Mesothelial cell of epicardium (in vitro differentiated cells): ENCODE measurements at regions not wholly inside any gene's neighbourhood (a gene's known extent, or its start where the extent isn't known, plus 50 kb on each side); places are given as distances from the start of the nearest gene placed in this dataset.

Experiments used
- DNase-seq, 2 experiments: peaks; one replicate each; pipeline ENCODE4 v3.0.0; 2021; ENCODE audit warnings: low spot score in 2 of 2; ENCODE audit not compliant: unreplicated experiment in 2 of 2
- H3K27ac Mint-ChIP-seq: 2 replicates; pipeline ENCODE4 v1.8.0; 2021; ENCODE audit warnings: mixed read lengths
- H3K27me3 Mint-ChIP-seq: 2 replicates; pipeline ENCODE4 v1.8.0; 2021; ENCODE audit warnings: low read depth, mixed read lengths
- H3K36me3 Mint-ChIP-seq: 2 replicates; pipeline ENCODE4 v1.8.0; 2021; ENCODE audit warnings: mixed read lengths
- H3K4me1 Mint-ChIP-seq: 2 replicates; pipeline ENCODE4 v1.8.0; 2021; ENCODE audit warnings: mixed read lengths
- H3K4me3 Mint-ChIP-seq: 2 replicates; pipeline ENCODE4 v1.8.0; 2021; ENCODE audit warnings: mild to moderate bottlenecking, moderate library complexity, mixed read lengths
- H3K9me3 Mint-ChIP-seq: 2 replicates; pipeline ENCODE4 v1.8.0; 2021; ENCODE audit warnings: mixed read lengths
- TF ChIP-seq, protein P1 (sequence below): fragments of 200-600 bp; sonication (generic); IDR thresholded peaks from one replicate; pipeline ENCODE4 v1.5.0; 2021; ENCODE audit warnings: antibody characterized with exemption; ENCODE audit not compliant: unreplicated experiment

DNA sequence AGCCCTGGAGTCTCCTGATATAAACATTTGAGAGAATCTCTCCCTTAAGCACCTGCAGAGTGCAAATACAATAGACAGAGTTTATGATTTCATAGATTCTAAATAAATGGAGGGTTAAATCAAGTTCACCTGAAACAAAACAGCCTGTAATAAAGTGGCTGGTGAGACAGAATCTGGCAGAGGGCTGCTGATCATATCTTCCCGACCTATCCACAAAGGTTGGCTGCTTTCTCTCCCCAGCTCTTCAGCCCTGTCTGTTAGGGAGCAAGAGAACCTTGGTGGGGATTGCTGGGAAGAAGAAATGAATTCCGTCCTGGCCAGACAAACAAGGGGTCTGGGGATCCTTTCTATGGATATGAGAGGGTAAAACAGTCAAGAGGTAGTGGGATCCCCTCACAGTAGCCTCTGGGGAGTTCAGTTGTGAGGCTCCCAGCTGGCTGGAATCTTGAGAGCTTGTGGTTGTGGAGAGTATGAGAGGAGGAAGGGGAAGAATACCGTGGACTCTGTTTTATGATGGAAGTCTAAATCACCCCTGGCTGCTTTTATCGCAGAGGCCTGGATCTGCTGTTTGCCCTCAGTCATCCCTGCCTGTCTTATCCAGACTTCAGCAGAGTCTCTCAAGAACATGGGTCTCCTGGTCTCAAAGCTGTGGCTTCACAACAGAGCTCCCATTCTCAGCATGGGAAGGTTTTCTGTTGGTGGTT, 451.3 kb downstream of the NTRK3 start:
- Mint-ChIP-seq H3K27me3 (peaks cover 10% of the 10 kb centered on the region), H3K27ac (peak overlapping the region; percentile 76), H3K9me3 (peaks cover 22% of the 10 kb centered on the region), H3K4me3 (no peak overlapping the region), H3K4me1 (peaks cover 13% of the 10 kb centered on the region), H3K36me3 (no peaks in the 10 kb centered on the region)
- DNase-seq, result no peak
- TF ChIP-seq, protein P1, sequence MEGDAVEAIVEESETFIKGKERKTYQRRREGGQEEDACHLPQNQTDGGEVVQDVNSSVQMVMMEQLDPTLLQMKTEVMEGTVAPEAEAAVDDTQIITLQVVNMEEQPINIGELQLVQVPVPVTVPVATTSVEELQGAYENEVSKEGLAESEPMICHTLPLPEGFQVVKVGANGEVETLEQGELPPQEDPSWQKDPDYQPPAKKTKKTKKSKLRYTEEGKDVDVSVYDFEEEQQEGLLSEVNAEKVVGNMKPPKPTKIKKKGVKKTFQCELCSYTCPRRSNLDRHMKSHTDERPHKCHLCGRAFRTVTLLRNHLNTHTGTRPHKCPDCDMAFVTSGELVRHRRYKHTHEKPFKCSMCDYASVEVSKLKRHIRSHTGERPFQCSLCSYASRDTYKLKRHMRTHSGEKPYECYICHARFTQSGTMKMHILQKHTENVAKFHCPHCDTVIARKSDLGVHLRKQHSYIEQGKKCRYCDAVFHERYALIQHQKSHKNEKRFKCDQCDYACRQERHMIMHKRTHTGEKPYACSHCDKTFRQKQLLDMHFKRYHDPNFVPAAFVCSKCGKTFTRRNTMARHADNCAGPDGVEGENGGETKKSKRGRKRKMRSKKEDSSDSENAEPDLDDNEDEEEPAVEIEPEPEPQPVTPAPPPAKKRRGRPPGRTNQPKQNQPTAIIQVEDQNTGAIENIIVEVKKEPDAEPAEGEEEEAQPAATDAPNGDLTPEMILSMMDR, result no peak

- H3K27me3 Mint-ChIP-seq, result peaks cover 12% of the 10 kb centered on the region
- peaks cover 13% of the 10 kb centered on the region for H3K4me1 Mint-ChIP-seq
- H3K4me3 Mint-ChIP-seq, result no peak overlapping the region
- TF ChIP-seq, protein P1, result no peak
- no peak overlapping the region for H3K27ac Mint-ChIP-seq
- DNase-seq, result no peak
- no peaks in the 10 kb centered on the region for H3K36me3 Mint-ChIP-seq
- H3K9me3 Mint-ChIP-seq, result peaks cover 22% of the 10 kb centered on the region
These were observed 452.1 kb downstream of the NTRK3 start for GRCh38 chr15:87804451-87804850.

DNA sequence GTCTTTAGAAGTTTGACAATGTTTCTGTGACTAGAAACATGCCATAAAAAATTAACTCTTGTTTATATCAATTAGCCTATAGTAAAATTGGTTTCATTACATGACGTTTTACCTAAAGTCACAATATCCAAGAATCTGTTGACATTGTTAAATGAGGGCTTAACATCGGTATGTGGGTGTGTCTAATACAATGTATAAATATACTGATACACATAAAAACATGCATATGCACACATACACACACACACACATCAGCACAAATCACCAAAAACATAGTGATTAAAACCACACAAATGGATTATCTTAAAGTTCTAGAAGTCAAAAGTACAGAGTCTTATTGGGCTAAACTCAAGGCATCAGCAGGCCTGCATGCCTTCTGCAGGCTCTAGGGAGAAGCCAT, 456.7 kb downstream of the NTRK3 start:
- no peak overlapping the region for H3K27ac Mint-ChIP-seq
- peaks cover 3% of the 10 kb centered on the region for H3K4me1 Mint-ChIP-seq
- H3K9me3 Mint-ChIP-seq, result peaks cover 4% of the 10 kb centered on the region
- no peak for DNase-seq
- TF ChIP-seq, protein P1, result no peak
- H3K27me3 Mint-ChIP-seq, result peaks cover 32% of the 10 kb centered on the region
- no peaks in the 10 kb centered on the region for H3K36me3 Mint-ChIP-seq
- no peak overlapping the region for H3K4me3 Mint-ChIP-seq

- DNase-seq, result no peak
- Mint-ChIP-seq H3K4me1 (no peaks in the 10 kb centered on the region), H3K36me3 (no peaks in the 10 kb centered on the region), H3K4me3 (no peak overlapping the region), H3K9me3 (peaks cover 4% of the 10 kb centered on the region), H3K27me3 (peaks cover 35% of the 10 kb centered on the region), H3K27ac (no peak overlapping the region)
- TF ChIP-seq, protein P1, result no peak
These were observed 457.1 kb downstream of the NTRK3 start for GRCh38 chr15:87799428-87799827.

DNA sequence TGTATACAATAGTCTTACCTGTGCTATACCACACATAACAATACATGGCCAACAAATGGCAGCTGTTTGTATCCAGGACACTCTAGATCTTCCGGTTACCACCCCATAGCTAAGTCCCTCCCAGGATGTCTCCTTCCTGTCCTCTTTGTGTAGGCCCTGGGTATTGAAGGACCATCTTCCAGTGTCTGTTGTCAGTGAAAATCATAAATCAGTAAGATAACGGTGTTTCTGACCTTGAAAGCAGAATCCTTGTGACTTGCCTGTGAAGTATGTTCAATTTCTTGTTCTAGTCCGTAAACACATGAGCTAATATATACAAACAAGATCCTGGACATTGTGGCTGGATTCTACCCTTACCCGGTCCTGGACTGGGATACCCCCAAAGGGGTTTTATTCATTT, 462.8 kb downstream of the NTRK3 start:
- no peaks in the 10 kb centered on the region for H3K36me3 Mint-ChIP-seq

More for the DNA sequence above, 462.8 kb downstream of the NTRK3 start:
- H3K4me3 Mint-ChIP-seq, result no peak overlapping the region
- peaks cover 27% of the 10 kb centered on the region for H3K27me3 Mint-ChIP-seq
- no peak overlapping the region for H3K27ac Mint-ChIP-seq
- H3K4me1 Mint-ChIP-seq, result peaks cover 11% of the 10 kb centered on the region
- no peaks in the 10 kb centered on the region for H3K9me3 Mint-ChIP-seq
- TF ChIP-seq, protein P1, result no peak
- no peak for DNase-seq
